Kidney epithelial cell (primary cell): ENCODE measurements at regions not wholly inside any gene's neighbourhood (a gene's known extent, or its start where the extent isn't known, plus 50 kb on each side); places are given as distances from the start of the nearest gene placed in this dataset.
A peak's percentile ranks its signal among the peaks of the same experiment; 100 is the strongest.

Source experiments
- DNase-seq: peaks from one replicate; pipeline ENCODE4 v3.0.0-alpha.2; 2010; ENCODE audit warnings: low read depth
- H3K27me3 ChIP-seq: 2 replicates; pipeline ENCODE4 v1.6.0; 2011; ENCODE audit warnings: low read length; ENCODE audit not compliant: control insufficient read depth, insufficient read depth
- H3K36me3 ChIP-seq: 2 replicates; pipeline ENCODE4 v1.5.1; 2011; ENCODE audit warnings: low read length; ENCODE audit not compliant: control insufficient read depth, insufficient read depth
- H3K4me3 ChIP-seq: 2 replicates; pipeline ENCODE4 v1.5.1; 2011; ENCODE audit warnings: low read depth, mild to moderate bottlenecking, control low read depth, low read length
- CTCF ChIP-seq: IDR thresholded peaks from 2 replicates; pipeline ENCODE4 v1.5.1; 2011; ENCODE audit warnings: mild to moderate bottlenecking, moderate library complexity, low read length, control low read depth, inconsistent platforms; ENCODE audit not compliant: insufficient read depth, poor library complexity, severe bottlenecking

GRCh38 chr3:178967177-178967532 lies 104.5 kb downstream of the ZMAT3 start:
- DNase-seq: no peak
- Histone ChIP-seq H3K36me3 (no peaks in the 10 kb centered on the region), H3K4me3 (no peak overlapping the region), H3K27me3 (no peaks in the 10 kb centered on the region)
- TF ChIP-seq CTCF: no peak

DNA sequence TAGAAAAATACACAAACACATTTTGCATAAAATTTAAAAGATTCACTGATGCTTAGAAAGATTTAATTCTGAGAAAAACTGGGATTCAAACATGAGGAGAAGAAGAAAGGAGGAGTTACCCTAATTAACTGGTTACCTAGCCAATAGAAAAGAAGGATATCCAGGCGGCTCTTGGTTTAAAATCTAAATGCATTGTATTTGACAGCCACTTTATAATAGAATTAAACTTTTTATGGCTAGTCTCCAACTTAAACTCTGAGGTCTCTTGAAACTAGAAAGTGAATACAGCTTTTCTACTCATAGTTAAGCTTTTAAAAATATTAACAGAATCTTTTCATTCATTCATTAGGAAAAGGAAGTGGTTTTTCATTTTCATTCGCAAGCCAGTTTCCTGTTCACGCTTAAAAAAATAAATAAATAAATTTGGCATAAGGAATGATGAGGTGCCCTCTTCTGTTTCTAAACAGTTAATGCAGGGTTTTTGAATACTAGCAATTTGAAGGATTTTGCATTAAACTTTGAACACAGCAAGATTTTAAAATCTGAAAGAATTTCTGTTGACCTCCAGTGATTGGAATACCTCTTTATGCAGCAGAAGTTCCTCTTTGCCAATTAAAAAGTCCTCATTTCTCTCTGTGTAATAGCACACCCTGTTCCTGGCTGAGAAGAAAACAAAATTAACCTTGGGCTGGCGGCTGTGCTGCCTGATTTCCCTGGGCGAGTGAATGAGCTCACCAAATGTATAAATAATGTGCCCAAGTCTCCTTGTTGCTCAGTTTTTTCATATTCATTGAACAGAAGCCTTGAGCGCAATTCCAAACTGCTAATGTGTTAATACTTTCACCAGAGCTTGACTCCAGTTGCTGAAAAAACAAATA lies 105.1 kb downstream of the ZMAT3 start:
- TF ChIP-seq CTCF: peak; percentile 41
- Histone ChIP-seq H3K4me3 (no peak overlapping the region), H3K36me3 (no peaks in the 10 kb centered on the region), H3K27me3 (no peaks in the 10 kb centered on the region)
- peak; percentile 18 for DNase-seq

GRCh38 chr3:178964551-178964950 lies 107.1 kb downstream of the ZMAT3 start:
- Histone ChIP-seq H3K27me3 (no peaks in the 10 kb centered on the region), H3K4me3 (no peak overlapping the region), H3K36me3 (no peaks in the 10 kb centered on the region)
- TF ChIP-seq CTCF: no peak
- DNase-seq: no peak

DNA sequence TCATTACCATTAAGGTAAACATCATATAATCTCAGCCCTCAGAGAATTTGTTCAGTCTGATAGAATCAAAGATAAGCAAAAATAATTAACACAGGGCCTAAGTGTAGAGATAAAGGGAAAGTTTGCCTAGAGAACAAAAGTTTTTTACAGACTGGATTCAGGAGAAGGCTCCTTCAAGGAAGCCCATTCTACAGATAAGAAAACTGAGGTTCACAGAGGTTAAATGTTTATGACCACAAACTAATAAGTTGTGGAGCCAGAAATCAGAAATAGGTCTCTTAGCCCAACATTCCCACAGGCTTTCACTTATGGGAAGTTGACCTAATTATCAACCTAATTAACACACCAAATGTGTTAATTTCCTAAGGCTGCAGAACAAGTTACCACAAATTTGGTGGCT lies 110.7 kb downstream of the ZMAT3 start:
- no peak for DNase-seq
- Histone ChIP-seq H3K36me3 (no peaks in the 10 kb centered on the region), H3K4me3 (no peak overlapping the region), H3K27me3 (no peaks in the 10 kb centered on the region)
- TF ChIP-seq CTCF: no peak

- TF ChIP-seq CTCF: no peak
- H3K36me3 ChIP-seq: no peaks in the 10 kb centered on the region
- no peak for DNase-seq
- no peak overlapping the region for H3K4me3 ChIP-seq
- H3K27me3 ChIP-seq: no peaks in the 10 kb centered on the region
Measured at GRCh38 chr3:178960181-178960580, 111.4 kb downstream of the ZMAT3 start.

DNA sequence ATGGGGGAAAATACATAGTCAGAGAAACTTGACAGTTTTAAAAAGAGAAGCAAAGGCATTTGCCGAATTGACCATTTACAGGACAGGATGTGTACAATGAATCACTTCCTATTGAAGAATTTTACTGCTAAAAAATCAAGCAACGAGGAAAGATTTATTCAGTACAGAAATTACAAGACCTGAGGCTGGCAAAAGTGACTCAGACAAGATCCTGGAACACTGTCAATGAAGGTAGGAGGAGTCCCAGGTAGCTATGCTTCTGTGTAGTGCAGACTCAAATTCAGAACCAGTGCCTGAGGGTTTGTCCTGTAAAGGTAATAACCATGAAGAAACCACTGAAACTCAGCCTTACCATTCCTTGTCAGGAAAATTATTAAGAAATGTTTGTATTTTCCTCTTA lies 120.9 kb downstream of the ZMAT3 start:
- Histone ChIP-seq H3K36me3 (no peaks in the 10 kb centered on the region), H3K27me3 (no peaks in the 10 kb centered on the region), H3K4me3 (no peak overlapping the region)
- no peak for TF ChIP-seq CTCF
- peak; percentile 2 for DNase-seq
